ENCODE measurements at regions not wholly inside any gene's neighbourhood (a gene's known extent, or its start where the extent isn't known, plus 50 kb on each side); places are given as distances from the start of the nearest gene placed in this dataset.

DNA sequence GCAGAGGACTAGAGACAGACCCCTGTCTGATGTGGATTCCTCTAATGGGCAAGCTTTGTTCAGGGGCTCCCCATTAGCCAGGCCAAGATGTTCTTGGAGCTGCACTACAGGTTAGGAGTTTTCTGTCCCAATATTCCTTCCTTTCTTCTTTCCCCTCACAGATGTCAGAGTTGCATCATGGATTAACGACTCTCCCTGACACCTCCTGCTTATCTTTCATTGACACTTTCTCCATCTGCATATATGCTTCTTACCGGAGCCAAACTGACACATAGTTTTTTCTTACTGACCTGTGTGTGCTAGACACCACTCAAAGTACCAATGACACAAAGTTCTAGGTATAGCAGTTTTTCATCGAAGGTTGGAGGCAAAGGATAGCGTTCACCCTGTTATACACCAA is 228.6 kb upstream of the HCCS start:
- Histone ChIP-seq H2AFZ (ENCODE audit: control insufficient read depth, low read depth, low read length) (no peak overlapping the region), H4K20me1 (ENCODE audit: control insufficient read depth, insufficient read depth) (no peaks in the 10 kb centered on the region), H3K27ac (ENCODE audit: control insufficient read depth, insufficient read depth) (no peak overlapping the region), H3K27me3 (replicated peaks in 1 of 2; ENCODE audit: control insufficient read depth in 2 of 2, insufficient read depth in 2 of 2, low read length in 1 of 2) (no peaks in the 10 kb centered on the region), H3K4me1 (ENCODE audit: control insufficient read depth, insufficient read depth, low read length) (no peaks in the 10 kb centered on the region), H3K9ac (ENCODE audit: control insufficient read depth, insufficient read depth, low read length) (no peak overlapping the region), H3K36me3 (ENCODE audit: control insufficient read depth in 2 of 2, insufficient read depth in 2 of 2, low read length in 1 of 2) (no peaks in the 10 kb centered on the region), H3K4me3 (no peak overlapping the region), H3K4me2 (ENCODE audit: control insufficient read depth, insufficient read depth) (no peak overlapping the region), H3K79me2 (ENCODE audit: control insufficient read depth, insufficient read depth, low read length) (no peaks in the 10 kb centered on the region), H3K9me3 (replicated peaks; ENCODE audit: control insufficient read depth, insufficient read depth, low read length) (no peaks in the 10 kb centered on the region)
- DNase-seq (ENCODE audit: low read depth, low spot score) (no peak), ATAC-seq (no peak), FAIRE-seq (no peak)
- ChIA-PET SMC1A (ENCODE audit: uncharacterized antibody, unreplicated experiment) (no interaction called here), POLR2A (no interaction called here), CTCF (no interaction called here), RAD21 (ENCODE audit: unreplicated experiment) (no interaction called here)
- 26% methylated on average over 4 of the region's 4 CpGs for WGBS (ENCODE audit: insufficient coverage, insufficient replicate concordance, low lambda C conversion rate, missing lambda C conversion rate)
- TF ChIP-seq, protein P1, sequence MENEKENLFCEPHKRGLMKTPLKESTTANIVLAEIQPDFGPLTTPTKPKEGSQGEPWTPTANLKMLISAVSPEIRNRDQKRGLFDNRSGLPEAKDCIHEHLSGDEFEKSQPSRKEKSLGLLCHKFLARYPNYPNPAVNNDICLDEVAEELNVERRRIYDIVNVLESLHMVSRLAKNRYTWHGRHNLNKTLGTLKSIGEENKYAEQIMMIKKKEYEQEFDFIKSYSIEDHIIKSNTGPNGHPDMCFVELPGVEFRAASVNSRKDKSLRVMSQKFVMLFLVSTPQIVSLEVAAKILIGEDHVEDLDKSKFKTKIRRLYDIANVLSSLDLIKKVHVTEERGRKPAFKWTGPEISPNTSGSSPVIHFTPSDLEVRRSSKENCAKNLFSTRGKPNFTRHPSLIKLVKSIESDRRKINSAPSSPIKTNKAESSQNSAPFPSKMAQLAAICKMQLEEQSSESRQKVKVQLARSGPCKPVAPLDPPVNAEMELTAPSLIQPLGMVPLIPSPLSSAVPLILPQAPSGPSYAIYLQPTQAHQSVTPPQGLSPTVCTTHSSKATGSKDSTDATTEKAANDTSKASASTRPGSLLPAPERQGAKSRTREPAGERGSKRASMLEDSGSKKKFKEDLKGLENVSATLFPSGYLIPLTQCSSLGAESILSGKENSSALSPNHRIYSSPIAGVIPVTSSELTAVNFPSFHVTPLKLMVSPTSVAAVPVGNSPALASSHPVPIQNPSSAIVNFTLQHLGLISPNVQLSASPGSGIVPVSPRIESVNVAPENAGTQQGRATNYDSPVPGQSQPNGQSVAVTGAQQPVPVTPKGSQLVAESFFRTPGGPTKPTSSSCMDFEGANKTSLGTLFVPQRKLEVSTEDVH (IDR thresholded peaks at IDR 0.05; ENCODE audit: low read depth, partially characterized antibody): no peak
- TF ChIP-seq, protein P2, sequence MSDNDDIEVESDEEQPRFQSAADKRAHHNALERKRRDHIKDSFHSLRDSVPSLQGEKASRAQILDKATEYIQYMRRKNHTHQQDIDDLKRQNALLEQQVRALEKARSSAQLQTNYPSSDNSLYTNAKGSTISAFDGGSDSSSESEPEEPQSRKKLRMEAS (IDR thresholded peaks at IDR 0.05; ENCODE audit: low read depth, low read length): no peak
- no peak for TF ChIP-seq CBFB (IDR thresholded peaks at IDR 0.05; ENCODE audit: low read depth)
- TF ChIP-seq BRCA1 (IDR thresholded peaks at IDR 0.05; ENCODE audit: low read depth, low read length): no peak
- no peak for TF ChIP-seq STAT1 (conservative IDR thresholded peaks at IDR 0.05)
- TF ChIP-seq CREM (IDR thresholded peaks at IDR 0.05; ENCODE audit: low read depth): no peak
- TF ChIP-seq, protein P3, sequence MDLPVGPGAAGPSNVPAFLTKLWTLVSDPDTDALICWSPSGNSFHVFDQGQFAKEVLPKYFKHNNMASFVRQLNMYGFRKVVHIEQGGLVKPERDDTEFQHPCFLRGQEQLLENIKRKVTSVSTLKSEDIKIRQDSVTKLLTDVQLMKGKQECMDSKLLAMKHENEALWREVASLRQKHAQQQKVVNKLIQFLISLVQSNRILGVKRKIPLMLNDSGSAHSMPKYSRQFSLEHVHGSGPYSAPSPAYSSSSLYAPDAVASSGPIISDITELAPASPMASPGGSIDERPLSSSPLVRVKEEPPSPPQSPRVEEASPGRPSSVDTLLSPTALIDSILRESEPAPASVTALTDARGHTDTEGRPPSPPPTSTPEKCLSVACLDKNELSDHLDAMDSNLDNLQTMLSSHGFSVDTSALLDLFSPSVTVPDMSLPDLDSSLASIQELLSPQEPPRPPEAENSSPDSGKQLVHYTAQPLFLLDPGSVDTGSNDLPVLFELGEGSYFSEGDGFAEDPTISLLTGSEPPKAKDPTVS (IDR thresholded peaks at IDR 0.05; ENCODE audit: low read depth, low read length): no peak
- no peak for TF ChIP-seq ASH2L (IDR thresholded peaks at IDR 0.05; ENCODE audit: borderline replicate concordance, low read depth)
- TF ChIP-seq PML (IDR thresholded peaks at IDR 0.05; ENCODE audit: low read length): no peak
- TF ChIP-seq, protein P4, sequence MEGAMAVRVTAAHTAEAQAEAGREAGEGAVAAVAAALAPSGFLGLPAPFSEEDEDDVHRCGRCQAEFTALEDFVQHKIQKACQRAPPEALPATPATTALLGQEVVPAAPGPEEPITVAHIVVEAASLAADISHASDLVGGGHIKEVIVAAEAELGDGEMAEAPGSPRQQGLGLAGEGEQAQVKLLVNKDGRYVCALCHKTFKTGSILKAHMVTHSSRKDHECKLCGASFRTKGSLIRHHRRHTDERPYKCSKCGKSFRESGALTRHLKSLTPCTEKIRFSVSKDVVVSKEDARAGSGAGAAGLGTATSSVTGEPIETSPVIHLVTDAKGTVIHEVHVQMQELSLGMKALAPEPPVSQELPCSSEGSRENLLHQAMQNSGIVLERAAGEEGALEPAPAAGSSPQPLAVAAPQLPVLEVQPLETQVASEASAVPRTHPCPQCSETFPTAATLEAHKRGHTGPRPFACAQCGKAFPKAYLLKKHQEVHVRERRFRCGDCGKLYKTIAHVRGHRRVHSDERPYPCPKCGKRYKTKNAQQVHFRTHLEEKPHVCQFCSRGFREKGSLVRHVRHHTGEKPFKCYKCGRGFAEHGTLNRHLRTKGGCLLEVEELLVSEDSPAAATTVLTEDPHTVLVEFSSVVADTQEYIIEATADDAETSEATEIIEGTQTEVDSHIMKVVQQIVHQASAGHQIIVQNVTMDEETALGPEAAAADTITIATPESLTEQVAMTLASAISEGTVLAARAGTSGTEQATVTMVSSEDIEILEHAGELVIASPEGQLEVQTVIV (IDR thresholded peaks at IDR 0.05; ENCODE audit: borderline replicate concordance, partially characterized antibody): no peak
- no peak for TF ChIP-seq ZNF384 (IDR thresholded peaks at IDR 0.05; ENCODE audit: borderline replicate concordance, low read depth, low read length)
- intact Hi-C loops (cut with micrococcal nuclease; ENCODE audit: unreplicated experiment) (no loop called here), in situ Hi-C loops (cut with MboI) (no loop called here)
- no TSS peak for BruUV-seq (replicated peaks)
